ENCODE measurements at regions not wholly inside any gene's neighbourhood (a gene's known extent, or its start where the extent isn't known, plus 50 kb on each side); places are given as distances from the start of the nearest gene placed in this dataset.
"Not testable (repeated sequence)": the region's sequence is repeated elsewhere in the genome, so short reads cannot be mapped to it uniquely, and the experiment has no call there.

- Histone ChIP-seq H3K4me3 (ENCODE audit: severe bottlenecking) (no peak overlapping the region), H3K27me3 (ENCODE audit: insufficient read depth, poor library complexity, severe bottlenecking) (no peaks in the 10 kb centered on the region), H3K27ac (ENCODE audit: poor library complexity, severe bottlenecking) (no peak overlapping the region), H3K9me3 (ENCODE audit: severe bottlenecking) (no peaks in the 10 kb centered on the region), H3K4me1 (ENCODE audit: insufficient read depth, poor library complexity, severe bottlenecking) (no peaks in the 10 kb centered on the region), H3K36me3 (ENCODE audit: low read depth) (peaks cover 3% of the 10 kb centered on the region; the same call in 1 of the 2 replicates)
- TF ChIP-seq CTCF (IDR thresholded peaks at IDR 0.05; ENCODE audit: poor library complexity, severe bottlenecking), result no peak
- ATAC-seq (ENCODE audit: low read depth) (no peak), DNase-seq (ENCODE audit: low spot score) (no peak)
Observed at GRCh38 chrX:73964579-73964978, 112.1 kb upstream of the XIST start.

DNA sequence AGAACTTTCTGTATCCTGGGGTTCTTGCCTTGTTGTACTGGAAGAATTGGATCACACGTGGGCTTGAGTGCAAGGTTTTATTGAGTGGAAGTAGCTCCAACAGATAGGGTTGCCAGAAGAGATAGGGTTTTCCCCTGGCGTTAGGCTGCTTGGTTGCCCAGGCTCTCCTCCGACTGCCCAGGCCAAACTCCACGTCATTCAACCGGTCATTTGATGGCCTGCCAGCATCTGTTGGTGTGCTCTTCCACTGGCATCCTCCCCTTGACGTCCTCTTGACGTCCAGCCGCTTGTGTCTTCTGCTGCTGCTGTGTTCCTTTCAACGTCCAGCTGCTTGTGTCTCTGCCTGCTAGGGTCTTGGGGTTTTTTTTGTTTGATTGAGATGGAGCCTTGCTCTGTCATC, 111.2 kb upstream of the XIST start:
- no peaks in the 10 kb centered on the region for H3K36me3 ChIP-seq (ENCODE audit: low read depth)
- DNase-seq (ENCODE audit: low spot score) (no peak), ATAC-seq (ENCODE audit: low read depth) (no peak)
- no peaks in the 10 kb centered on the region for H3K9me3 ChIP-seq (ENCODE audit: severe bottlenecking)
- no peaks in the 10 kb centered on the region for H3K27me3 ChIP-seq (ENCODE audit: insufficient read depth, poor library complexity, severe bottlenecking)
- no peak for TF ChIP-seq CTCF (IDR thresholded peaks at IDR 0.05; ENCODE audit: poor library complexity, severe bottlenecking)
- no peak overlapping the region for H3K4me3 ChIP-seq (ENCODE audit: severe bottlenecking)
- no peaks in the 10 kb centered on the region for H3K4me1 ChIP-seq (ENCODE audit: insufficient read depth, poor library complexity, severe bottlenecking)
- no peak overlapping the region for H3K27ac ChIP-seq (ENCODE audit: poor library complexity, severe bottlenecking)

DNA sequence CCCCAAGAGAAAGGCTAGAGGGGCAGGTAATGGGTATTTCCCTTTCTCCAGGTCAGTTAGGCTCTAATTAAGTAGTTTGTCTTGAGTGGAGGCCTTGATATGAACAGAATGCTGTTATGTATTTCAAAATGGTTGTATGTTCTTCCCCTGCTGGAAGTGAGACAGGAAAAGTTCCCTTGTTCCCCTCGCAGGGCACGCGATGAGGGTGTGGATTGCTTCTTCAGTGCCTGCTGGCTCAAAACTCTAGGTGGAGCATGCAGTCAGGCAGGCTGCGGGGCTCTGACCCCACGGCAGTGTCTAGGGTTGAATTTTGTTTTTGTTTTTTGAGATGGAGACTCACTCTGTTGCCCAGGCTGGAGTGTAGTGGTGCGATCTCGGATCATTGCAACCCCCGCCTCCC, 110.4 kb upstream of the XIST start:
- Histone ChIP-seq H3K9me3 (ENCODE audit: severe bottlenecking) (no peaks in the 10 kb centered on the region), H3K4me1 (ENCODE audit: insufficient read depth, poor library complexity, severe bottlenecking) (no peaks in the 10 kb centered on the region), H3K4me3 (ENCODE audit: severe bottlenecking) (no peak overlapping the region), H3K27ac (ENCODE audit: poor library complexity, severe bottlenecking) (no peak overlapping the region), H3K36me3 (ENCODE audit: low read depth) (no peaks in the 10 kb centered on the region), H3K27me3 (ENCODE audit: insufficient read depth, poor library complexity, severe bottlenecking) (no peaks in the 10 kb centered on the region)
- DNase-seq (ENCODE audit: low spot score), result no peak
- no peak for TF ChIP-seq CTCF (IDR thresholded peaks at IDR 0.05; ENCODE audit: poor library complexity, severe bottlenecking)
- no peak for ATAC-seq (ENCODE audit: low read depth)

DNA sequence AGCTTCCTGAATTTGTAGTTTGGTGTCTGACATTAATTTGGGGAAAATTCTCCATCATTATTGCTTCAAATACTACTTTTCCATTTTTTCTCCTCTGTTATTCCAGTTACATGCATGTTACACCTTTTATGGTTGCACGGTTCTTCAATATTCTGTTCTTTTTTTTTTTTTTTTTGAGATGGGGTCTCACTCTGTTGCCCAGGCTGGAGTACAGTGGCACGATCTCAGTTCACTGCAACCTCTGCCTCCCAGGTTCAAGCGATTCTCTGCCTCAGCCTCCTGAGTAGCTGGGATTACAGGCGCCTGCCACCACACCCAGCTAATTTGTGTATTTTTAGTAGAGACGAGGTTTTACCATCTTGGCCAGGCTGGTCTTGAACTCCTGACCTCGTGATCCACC, 109.4 kb upstream of the XIST start:
- not testable (repeated sequence) for H3K27me3 ChIP-seq (ENCODE audit: insufficient read depth, poor library complexity, severe bottlenecking); H3K4me3 ChIP-seq (ENCODE audit: severe bottlenecking); H3K36me3 ChIP-seq (ENCODE audit: low read depth); ATAC-seq (ENCODE audit: low read depth); H3K27ac ChIP-seq (ENCODE audit: poor library complexity, severe bottlenecking); H3K4me1 ChIP-seq (ENCODE audit: insufficient read depth, poor library complexity, severe bottlenecking); DNase-seq (ENCODE audit: low spot score); H3K9me3 ChIP-seq (ENCODE audit: severe bottlenecking)

DNA sequence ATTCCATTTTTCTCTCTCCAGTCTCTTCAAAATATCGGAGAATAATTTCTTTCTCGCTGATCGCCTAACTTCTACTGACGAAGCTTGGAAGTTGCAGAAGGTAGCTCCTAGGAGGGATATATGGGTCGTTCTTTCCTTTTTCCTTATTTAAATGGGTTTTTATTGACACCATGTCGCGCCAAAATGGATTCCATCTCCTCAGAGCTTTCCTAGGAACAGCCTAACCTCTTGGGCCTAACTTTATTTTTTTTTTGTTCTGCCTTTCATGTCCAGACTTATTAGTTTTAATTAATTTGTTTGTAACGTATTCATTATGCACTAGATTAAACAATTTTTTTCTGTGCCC, 92.0 kb upstream of the XIST start:
- DNase-seq (ENCODE audit: low spot score) (no peak), ATAC-seq (ENCODE audit: low read depth) (no peak)
- Histone ChIP-seq H3K4me3 (ENCODE audit: severe bottlenecking) (peak overlapping the region; percentile 69), H3K9me3 (ENCODE audit: severe bottlenecking) (no peaks in the 10 kb centered on the region), H3K27me3 (ENCODE audit: insufficient read depth, poor library complexity, severe bottlenecking) (no peaks in the 10 kb centered on the region), H3K4me1 (ENCODE audit: insufficient read depth, poor library complexity, severe bottlenecking) (no peaks in the 10 kb centered on the region), H3K36me3 (ENCODE audit: low read depth) (peaks cover 16% of the 10 kb centered on the region), H3K27ac (ENCODE audit: poor library complexity, severe bottlenecking) (peak overlapping the region; percentile 52)
- TF ChIP-seq CTCF (IDR thresholded peaks at IDR 0.05; ENCODE audit: poor library complexity, severe bottlenecking), result no peak

Measured in RWPE2 (cell line).